ENCODE measurements at regions not wholly inside any gene's neighbourhood (a gene's known extent, or its start where the extent isn't known, plus 50 kb on each side); places are given as distances from the start of the nearest gene placed in this dataset.
"Not testable (repeated sequence)": the region's sequence is repeated elsewhere in the genome, so short reads cannot be mapped to it uniquely, and the experiment has no call there.

DNA sequence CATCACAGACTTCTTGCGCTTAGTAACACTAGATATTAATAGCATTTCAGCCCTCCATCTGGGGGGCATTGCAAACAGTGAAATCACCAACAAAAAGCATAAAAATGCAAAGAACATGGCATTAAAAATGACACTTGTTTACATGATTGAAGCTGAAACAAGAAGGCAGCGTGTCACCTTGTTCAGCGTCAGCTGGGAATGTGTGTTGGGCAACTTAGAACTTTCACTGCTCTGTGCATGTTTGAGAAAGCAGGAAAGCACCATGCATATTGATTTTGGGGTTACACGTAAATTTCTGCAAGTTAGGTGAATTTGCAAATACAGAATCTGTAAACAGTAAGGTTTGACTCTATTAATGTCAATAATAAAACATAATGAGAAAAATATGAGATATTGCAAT lies 162.9 kb downstream of the SOX4 start:
- intact Hi-C loops (cut with micrococcal nuclease) = no loop called here
- 78% methylated on average over 4 of the region's 4 CpGs for WGBS (ENCODE audit: insufficient coverage)
- Histone ChIP-seq H3K36me3 (ENCODE audit: control insufficient read depth, insufficient read depth, low read length) (no peaks in the 10 kb centered on the region), H3K4me1 (ENCODE audit: control insufficient read depth, insufficient read depth, low read length) (no peaks in the 10 kb centered on the region), H3K27me3 (ENCODE audit: control insufficient read depth, insufficient read depth, low read length) (no peaks in the 10 kb centered on the region), H3K27ac (ENCODE audit: low read length) (no peak overlapping the region), H3K4me3 (ENCODE audit: low read length) (no peak overlapping the region), H3K9me3 (ENCODE audit: control insufficient read depth, insufficient read depth, low read length) (no peaks in the 10 kb centered on the region)
- Mint-ChIP-seq H3K36me3 (no peaks in the 10 kb centered on the region), H3K4me1 (no peaks in the 10 kb centered on the region), H3K27ac (no peak overlapping the region), H3K27me3 (ENCODE audit: low read depth in 2 of 2) (peaks cover 0 to 3% of the 10 kb centered on the region in 2 donors), H3K4me3 (no peak overlapping the region), H3K9me3 (no peaks in the 10 kb centered on the region)
- no peak for DNase-seq
- no peak for ATAC-seq
- TF ChIP-seq, protein P1, sequence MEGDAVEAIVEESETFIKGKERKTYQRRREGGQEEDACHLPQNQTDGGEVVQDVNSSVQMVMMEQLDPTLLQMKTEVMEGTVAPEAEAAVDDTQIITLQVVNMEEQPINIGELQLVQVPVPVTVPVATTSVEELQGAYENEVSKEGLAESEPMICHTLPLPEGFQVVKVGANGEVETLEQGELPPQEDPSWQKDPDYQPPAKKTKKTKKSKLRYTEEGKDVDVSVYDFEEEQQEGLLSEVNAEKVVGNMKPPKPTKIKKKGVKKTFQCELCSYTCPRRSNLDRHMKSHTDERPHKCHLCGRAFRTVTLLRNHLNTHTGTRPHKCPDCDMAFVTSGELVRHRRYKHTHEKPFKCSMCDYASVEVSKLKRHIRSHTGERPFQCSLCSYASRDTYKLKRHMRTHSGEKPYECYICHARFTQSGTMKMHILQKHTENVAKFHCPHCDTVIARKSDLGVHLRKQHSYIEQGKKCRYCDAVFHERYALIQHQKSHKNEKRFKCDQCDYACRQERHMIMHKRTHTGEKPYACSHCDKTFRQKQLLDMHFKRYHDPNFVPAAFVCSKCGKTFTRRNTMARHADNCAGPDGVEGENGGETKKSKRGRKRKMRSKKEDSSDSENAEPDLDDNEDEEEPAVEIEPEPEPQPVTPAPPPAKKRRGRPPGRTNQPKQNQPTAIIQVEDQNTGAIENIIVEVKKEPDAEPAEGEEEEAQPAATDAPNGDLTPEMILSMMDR (IDR thresholded peaks at IDR 0.05) = no peak

DNA sequence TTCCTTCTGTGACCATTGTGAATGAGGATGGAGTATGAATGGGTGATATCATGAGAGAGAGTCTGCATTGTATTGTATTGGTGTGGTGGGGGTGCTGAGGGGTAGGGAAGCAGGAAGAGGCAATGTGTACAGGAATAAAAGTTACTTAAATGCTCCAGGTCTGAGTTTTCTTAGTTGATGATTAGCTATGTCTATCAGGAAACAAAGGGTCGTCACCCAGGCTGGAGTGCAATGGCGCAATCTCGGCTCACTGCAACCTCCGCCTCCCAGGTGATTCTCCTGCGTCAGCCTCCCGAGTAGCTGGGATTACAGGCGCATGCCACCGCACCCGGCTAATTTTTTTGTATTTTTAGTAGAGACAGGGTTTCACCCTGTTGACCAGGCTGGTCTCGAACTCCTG lies 163.8 kb downstream of the SOX4 start:
- WGBS (ENCODE audit: insufficient coverage) = 91% methylated on average over 10 of the region's 10 CpGs
- H3K36me3 Mint-ChIP-seq, H3K27ac Mint-ChIP-seq: not testable (repeated sequence)

DNA sequence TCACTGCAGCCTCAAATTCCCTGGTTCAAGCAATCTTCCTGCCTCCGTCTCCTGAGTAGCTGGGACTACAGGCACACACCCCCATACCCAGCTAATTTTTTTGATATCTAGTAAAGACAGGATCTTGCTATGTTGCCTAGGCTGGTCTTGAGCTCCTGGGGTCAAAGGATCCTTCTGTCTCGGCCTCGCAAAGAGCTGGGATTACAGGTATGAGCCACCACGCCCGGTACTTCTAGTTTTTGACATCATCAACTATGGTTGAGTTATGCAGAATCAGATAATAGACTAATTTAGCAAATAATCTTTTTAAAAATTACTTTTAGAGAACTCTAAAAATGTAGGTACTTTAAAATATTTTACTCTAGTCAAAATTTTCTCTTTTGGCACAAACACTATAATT lies 166.2 kb downstream of the SOX4 start:
- Histone ChIP-seq H3K4me1 (ENCODE audit: control insufficient read depth, insufficient read depth, low read length) (no peaks in the 10 kb centered on the region), H3K4me3 (ENCODE audit: low read length) (no peak overlapping the region), H3K36me3 (ENCODE audit: control insufficient read depth, insufficient read depth, low read length) (no peaks in the 10 kb centered on the region), H3K27me3 (ENCODE audit: control insufficient read depth, insufficient read depth, low read length) (no peaks in the 10 kb centered on the region), H3K27ac (ENCODE audit: low read length) (no peak overlapping the region), H3K9me3 (ENCODE audit: control insufficient read depth, insufficient read depth, low read length) (no peaks in the 10 kb centered on the region)
- Mint-ChIP-seq H3K27me3 (ENCODE audit: low read depth in 2 of 2) (no peaks in the 10 kb centered on the region), H3K27ac (no peak overlapping the region), H3K36me3 (no peaks in the 10 kb centered on the region), H3K4me1 (no peaks in the 10 kb centered on the region), H3K9me3 (no peaks in the 10 kb centered on the region), H3K4me3 (no peak overlapping the region)
- WGBS (ENCODE audit: insufficient coverage) = 97% methylated on average over 3 of the region's 5 CpGs
- no peak for DNase-seq
- intact Hi-C loops (cut with micrococcal nuclease) = no loop called here
- TF ChIP-seq, protein P1 (IDR thresholded peaks at IDR 0.05) = no peak
- ATAC-seq = no peak

More for the DNA sequence above, 163.8 kb downstream of the SOX4 start:
- H3K9me3 Mint-ChIP-seq; H3K4me3 Mint-ChIP-seq; H3K4me3 ChIP-seq (ENCODE audit: low read length); H3K27ac ChIP-seq (ENCODE audit: low read length); DNase-seq; ATAC-seq; intact Hi-C loops (cut with micrococcal nuclease); H3K27me3 ChIP-seq (ENCODE audit: control insufficient read depth, insufficient read depth, low read length); H3K36me3 ChIP-seq (ENCODE audit: control insufficient read depth, insufficient read depth, low read length); H3K9me3 ChIP-seq (ENCODE audit: control insufficient read depth, insufficient read depth, low read length); H3K27me3 Mint-ChIP-seq (ENCODE audit: low read depth in 2 of 2); H3K4me1 Mint-ChIP-seq; H3K4me1 ChIP-seq (ENCODE audit: control insufficient read depth, insufficient read depth, low read length): not testable (repeated sequence)

DNA sequence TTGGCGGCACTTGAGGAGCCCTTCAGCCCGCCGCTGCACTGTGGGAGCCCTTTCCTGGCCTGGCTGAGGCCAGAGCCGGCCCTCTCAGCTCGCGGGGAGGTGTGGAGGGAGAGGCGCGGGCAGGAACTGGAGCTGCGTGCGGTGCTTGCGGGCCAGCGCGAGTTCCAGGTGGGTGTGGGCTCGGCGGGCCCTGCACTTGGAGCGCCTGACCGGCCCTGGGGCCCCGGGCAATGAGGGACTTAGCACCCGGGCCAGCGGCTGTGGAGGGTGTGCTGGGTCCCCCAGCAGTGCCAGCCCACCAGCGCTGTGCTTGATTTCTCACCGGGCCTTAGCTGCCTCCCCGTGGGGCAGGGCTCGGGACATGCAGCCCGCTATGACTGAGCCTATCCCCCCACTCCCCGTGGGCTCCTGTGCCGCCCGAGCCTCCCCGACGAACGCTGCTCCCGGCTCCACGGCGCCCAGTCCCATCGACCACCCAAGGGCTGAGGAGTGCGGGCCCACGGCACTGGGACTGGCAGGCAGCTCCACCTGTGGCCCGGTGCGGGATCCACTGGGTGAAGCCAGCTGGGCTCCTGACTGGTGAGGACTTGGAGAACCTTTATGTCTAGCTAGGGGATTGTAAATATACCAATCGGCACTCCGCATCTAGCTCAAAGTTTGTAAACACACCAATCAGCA lies 167.6 kb downstream of the SOX4 start:
- 93% methylated on average over 41 of the region's 41 CpGs for WGBS (ENCODE audit: insufficient coverage)

More for the DNA sequence above, 167.6 kb downstream of the SOX4 start:
- H3K9me3 Mint-ChIP-seq; H3K27ac ChIP-seq (ENCODE audit: low read length); H3K4me1 ChIP-seq (ENCODE audit: control insufficient read depth, insufficient read depth, low read length); H3K27me3 Mint-ChIP-seq (ENCODE audit: low read depth in 2 of 2); H3K4me3 Mint-ChIP-seq; H3K4me1 Mint-ChIP-seq; H3K9me3 ChIP-seq (ENCODE audit: control insufficient read depth, insufficient read depth, low read length); intact Hi-C loops (cut with micrococcal nuclease); H3K27ac Mint-ChIP-seq; H3K36me3 ChIP-seq (ENCODE audit: control insufficient read depth, insufficient read depth, low read length); H3K4me3 ChIP-seq (ENCODE audit: low read length); DNase-seq; H3K36me3 Mint-ChIP-seq; ATAC-seq; H3K27me3 ChIP-seq (ENCODE audit: control insufficient read depth, insufficient read depth, low read length): not testable (repeated sequence)
